Glutamatergic neuron (in vitro differentiated cells): ENCODE measurements at regions not wholly inside any gene's neighbourhood (a gene's known extent, or its start where the extent isn't known, plus 50 kb on each side); places are given as distances from the start of the nearest gene placed in this dataset.

Source experiments
- DNase-seq: peaks from one replicate; pipeline ENCODE4 v3.0.0; 2022
- H3K27ac Mint-ChIP-seq: one replicate; pipeline ENCODE4 v1.8.0; 2020; ENCODE audit warnings: mild to moderate bottlenecking, mixed read lengths, inconsistent platforms; ENCODE audit not compliant: unreplicated experiment
- H3K27me3 Mint-ChIP-seq: one replicate; pipeline ENCODE4 v1.8.0; 2020; ENCODE audit warnings: mild to moderate bottlenecking, moderate library complexity, mixed read lengths, inconsistent platforms; ENCODE audit not compliant: unreplicated experiment
- H3K36me3 Mint-ChIP-seq: one replicate; pipeline ENCODE4 v1.8.0; 2020; ENCODE audit warnings: mild to moderate bottlenecking, mixed read lengths, inconsistent platforms; ENCODE audit not compliant: unreplicated experiment
- H3K4me1 Mint-ChIP-seq: one replicate; pipeline ENCODE4 v1.8.0; 2020; ENCODE audit warnings: mild to moderate bottlenecking, low read depth, mixed read lengths, inconsistent platforms; ENCODE audit not compliant: unreplicated experiment
- H3K4me3 Mint-ChIP-seq: one replicate; pipeline ENCODE4 v1.8.0; 2020; ENCODE audit warnings: mild to moderate bottlenecking, mixed read lengths, inconsistent platforms; ENCODE audit not compliant: unreplicated experiment
- H3K9me3 Mint-ChIP-seq: one replicate; pipeline ENCODE4 v1.8.0; 2020; ENCODE audit warnings: mild to moderate bottlenecking, moderate library complexity, mixed read lengths, inconsistent platforms; ENCODE audit not compliant: unreplicated experiment
- TF ChIP-seq, protein P1 (sequence below): fragments of 200-600 bp; sonication (generic); IDR thresholded peaks from one replicate; pipeline ENCODE4 v1.5.0; 2021; ENCODE audit not compliant: partially characterized antibody, unreplicated experiment

DNA sequence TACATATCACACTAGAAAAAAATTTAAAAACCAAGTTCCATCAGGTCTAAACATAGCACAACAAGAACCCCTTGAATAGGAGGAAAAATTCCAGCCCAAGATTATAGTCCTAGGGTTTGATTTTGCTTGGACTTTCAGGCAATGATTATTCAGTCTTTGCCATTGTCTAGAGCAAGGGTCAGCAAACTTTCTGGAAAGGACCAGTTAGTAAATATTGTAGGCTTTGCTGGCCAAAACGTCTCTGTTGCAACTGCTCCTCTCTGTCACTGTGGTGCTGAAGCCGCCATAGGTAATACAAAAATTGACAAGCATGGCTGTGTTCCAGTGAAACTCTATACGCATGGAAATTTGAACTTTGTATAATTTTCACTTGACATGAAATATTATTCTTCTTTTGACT lies 95.5 kb upstream of the UBAC2 start:
- DNase-seq, result no peak
- Mint-ChIP-seq H3K4me3 (no peak overlapping the region), H3K36me3 (no peaks in the 10 kb centered on the region), H3K4me1 (peaks cover 6% of the 10 kb centered on the region), H3K27ac (no peak overlapping the region), H3K9me3 (no peaks in the 10 kb centered on the region), H3K27me3 (no peaks in the 10 kb centered on the region)
- TF ChIP-seq, protein P1, sequence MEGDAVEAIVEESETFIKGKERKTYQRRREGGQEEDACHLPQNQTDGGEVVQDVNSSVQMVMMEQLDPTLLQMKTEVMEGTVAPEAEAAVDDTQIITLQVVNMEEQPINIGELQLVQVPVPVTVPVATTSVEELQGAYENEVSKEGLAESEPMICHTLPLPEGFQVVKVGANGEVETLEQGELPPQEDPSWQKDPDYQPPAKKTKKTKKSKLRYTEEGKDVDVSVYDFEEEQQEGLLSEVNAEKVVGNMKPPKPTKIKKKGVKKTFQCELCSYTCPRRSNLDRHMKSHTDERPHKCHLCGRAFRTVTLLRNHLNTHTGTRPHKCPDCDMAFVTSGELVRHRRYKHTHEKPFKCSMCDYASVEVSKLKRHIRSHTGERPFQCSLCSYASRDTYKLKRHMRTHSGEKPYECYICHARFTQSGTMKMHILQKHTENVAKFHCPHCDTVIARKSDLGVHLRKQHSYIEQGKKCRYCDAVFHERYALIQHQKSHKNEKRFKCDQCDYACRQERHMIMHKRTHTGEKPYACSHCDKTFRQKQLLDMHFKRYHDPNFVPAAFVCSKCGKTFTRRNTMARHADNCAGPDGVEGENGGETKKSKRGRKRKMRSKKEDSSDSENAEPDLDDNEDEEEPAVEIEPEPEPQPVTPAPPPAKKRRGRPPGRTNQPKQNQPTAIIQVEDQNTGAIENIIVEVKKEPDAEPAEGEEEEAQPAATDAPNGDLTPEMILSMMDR, result no peak

DNA sequence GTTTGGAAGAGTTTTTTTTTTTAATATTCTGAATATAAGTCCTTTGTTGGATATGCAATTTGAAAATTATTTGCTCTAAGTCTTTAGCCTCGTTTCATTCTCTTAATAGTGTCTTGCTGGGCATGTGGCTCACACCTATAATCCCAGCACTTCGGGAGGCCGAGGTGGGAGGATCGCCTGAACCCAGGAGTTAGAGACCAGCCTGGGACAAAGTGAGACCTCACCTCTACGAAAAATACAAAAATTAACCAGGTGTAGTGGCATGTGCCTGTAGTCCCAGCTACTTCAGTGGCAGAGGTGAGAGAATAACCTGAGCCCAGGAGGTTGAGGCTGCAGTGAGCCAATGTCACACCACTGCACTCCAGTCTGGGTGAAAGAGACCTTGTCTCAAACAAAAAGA lies 87.3 kb upstream of the UBAC2 start:
- H3K9me3 Mint-ChIP-seq, result no peaks in the 10 kb centered on the region
- DNase-seq, result no peak
- no peaks in the 10 kb centered on the region for H3K36me3 Mint-ChIP-seq
- H3K27ac Mint-ChIP-seq, result no peak overlapping the region
- H3K4me1 Mint-ChIP-seq, result no peaks in the 10 kb centered on the region
- TF ChIP-seq, protein P1, result no peak
- H3K27me3 Mint-ChIP-seq, result no peaks in the 10 kb centered on the region
- no peak overlapping the region for H3K4me3 Mint-ChIP-seq

DNA sequence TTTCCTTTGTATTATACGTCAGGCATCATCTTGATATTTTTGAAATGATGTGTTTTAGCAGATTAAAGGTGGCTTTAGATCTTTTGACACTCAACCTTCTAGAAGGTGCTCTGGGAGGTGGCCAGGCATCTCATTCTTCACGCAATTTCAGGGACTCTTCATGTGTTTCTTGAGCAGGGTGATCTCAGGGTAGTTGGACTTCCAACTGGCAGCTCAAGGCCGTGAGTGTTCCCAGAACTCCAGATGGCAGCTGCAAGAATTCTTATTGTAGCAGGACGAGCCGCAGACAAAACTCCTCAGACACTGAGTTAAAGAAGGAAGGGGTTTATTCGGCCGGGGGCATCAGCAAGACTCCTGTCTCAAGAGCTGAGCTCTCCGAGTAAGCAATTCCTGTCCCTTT lies 82.5 kb upstream of the UBAC2 start:
- H3K9me3 Mint-ChIP-seq, result peaks cover 4% of the 10 kb centered on the region
- no peak overlapping the region for H3K4me3 Mint-ChIP-seq
- H3K4me1 Mint-ChIP-seq, result no peaks in the 10 kb centered on the region
- peaks cover 2% of the 10 kb centered on the region for H3K27me3 Mint-ChIP-seq
- H3K27ac Mint-ChIP-seq, result no peak overlapping the region
- no peaks in the 10 kb centered on the region for H3K36me3 Mint-ChIP-seq
- TF ChIP-seq, protein P1, result no peak
- DNase-seq, result no peak

DNA sequence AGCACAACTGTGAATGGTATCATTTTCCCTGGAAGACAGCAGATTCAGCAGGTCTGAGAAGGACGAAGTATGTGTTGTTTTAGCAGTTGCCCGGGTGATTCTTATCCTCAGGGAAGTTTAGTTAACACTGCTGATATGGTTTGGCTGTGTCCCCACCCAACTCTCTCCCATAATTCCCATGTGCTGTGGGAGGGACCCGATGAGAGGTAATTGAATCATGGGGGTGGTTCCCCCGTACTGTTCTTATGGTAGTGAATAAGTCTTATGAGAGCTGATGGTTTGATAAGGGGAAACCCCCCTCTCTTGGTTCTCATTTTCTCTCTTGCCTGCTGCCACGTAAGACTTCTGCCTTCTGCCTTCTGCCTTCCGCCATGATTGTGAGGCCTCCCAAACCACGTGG lies 81.0 kb upstream of the UBAC2 start:
- Mint-ChIP-seq H3K4me1 (peaks cover 1% of the 10 kb centered on the region), H3K36me3 (no peaks in the 10 kb centered on the region), H3K9me3 (peaks cover 4% of the 10 kb centered on the region), H3K27ac (no peak overlapping the region), H3K4me3 (no peak overlapping the region), H3K27me3 (peaks cover 7% of the 10 kb centered on the region)
- TF ChIP-seq, protein P1, result no peak
- no peak for DNase-seq

DNA sequence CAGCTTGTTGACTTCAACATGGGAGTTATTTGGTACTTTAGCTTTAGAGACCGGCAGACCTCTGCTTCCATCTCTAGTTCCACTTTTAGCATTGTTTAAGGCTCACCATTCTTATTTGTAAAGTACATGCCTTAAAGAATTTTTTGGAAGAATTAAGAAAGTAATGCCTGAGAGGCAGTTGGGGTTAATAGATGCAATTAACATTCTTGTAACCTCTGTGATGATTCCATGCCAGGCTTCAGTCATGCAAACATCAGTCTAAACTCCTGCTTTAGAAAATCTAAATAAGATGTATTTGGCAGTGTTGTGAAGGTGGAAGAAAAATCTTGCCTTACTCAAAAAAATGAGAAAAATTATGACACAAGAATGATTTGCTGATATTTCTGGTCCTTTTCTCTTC lies 79.9 kb upstream of the UBAC2 start:
- DNase-seq, result no peak
- Mint-ChIP-seq H3K4me3 (no peak overlapping the region), H3K9me3 (peaks cover 4% of the 10 kb centered on the region), H3K36me3 (no peaks in the 10 kb centered on the region), H3K27me3 (peaks cover 7% of the 10 kb centered on the region), H3K4me1 (peaks cover 1% of the 10 kb centered on the region), H3K27ac (no peak overlapping the region)
- TF ChIP-seq, protein P1, result no peak
